ENCODE measurements at regions not wholly inside any gene's neighbourhood (a gene's known extent, or its start where the extent isn't known, plus 50 kb on each side); places are given as distances from the start of the nearest gene placed in this dataset.

GRCh38 chr6:144530118-144530517 is 245.0 kb downstream of the UTRN start:
- Histone ChIP-seq H3K4me2 (ENCODE audit: insufficient read depth in 1 of 2, low read depth in 2 of 2, low read length in 2 of 2) (no peak overlapping the region), H3K79me2 (ENCODE audit: control insufficient read depth in 1 of 2, insufficient read depth in 2 of 2, low read length in 2 of 2) (no peaks in the 10 kb centered on the region), H3K4ac (replicated peaks; ENCODE audit: insufficient read length, low read depth, low read length) (no peak overlapping the region), H4K5ac (ENCODE audit: insufficient read length, low read depth, low read length) (no peak overlapping the region), H4K91ac (replicated peaks; ENCODE audit: insufficient read length, low read length) (no peak overlapping the region), H2BK12ac (ENCODE audit: low read depth, low read length) (no peak overlapping the region), H4K8ac (ENCODE audit: extremely low read depth, insufficient read depth, low read length) (no peak overlapping the region), H3K14ac (ENCODE audit: insufficient read length) (no peak overlapping the region), H3K18ac (ENCODE audit: extremely low read depth, low read length) (no peak overlapping the region), H3K27ac (ENCODE audit: low read depth, low read length) (no peak overlapping the region), H2AFZ (ENCODE audit: low read length) (no peak overlapping the region), H3K36me3 (ENCODE audit: control insufficient read depth in 2 of 4, insufficient read depth in 4 of 4, low read length in 3 of 4) (peaks cover 0 to 12% (median 1%) of the 10 kb centered on the region in 4 experiments; a peak in 3 of 8 replicates), H3K4me3 (ENCODE audit: extremely low read depth in 1 of 4, insufficient read depth in 2 of 4, low read depth in 3 of 4, low read length in 4 of 4) (no peak overlapping the region), H3K79me1 (ENCODE audit: low read depth, low read length) (no peaks in the 10 kb centered on the region), H3K23me2 (ENCODE audit: low read depth, low read length) (no peaks in the 10 kb centered on the region), H3K4me1 (replicated peaks in 1 of 4; ENCODE audit: control insufficient read depth in 3 of 4, insufficient read depth in 4 of 4, low read length in 3 of 4) (peaks cover 0 to 3% (median 0%) of the 10 kb centered on the region in 4 experiments; a peak in 2 of 7 replicates), H3K56ac (replicated peaks; ENCODE audit: insufficient read length, low read depth, low read length) (no peak overlapping the region), H3K23ac (ENCODE audit: insufficient read length) (no peak overlapping the region), H2BK15ac (ENCODE audit: low read length) (no peak overlapping the region), H3K9ac (replicated peaks in 1 of 4; ENCODE audit: extremely low read depth in 1 of 4, low read depth in 3 of 4, low read length in 3 of 4) (no peak overlapping the region), H3K27me3 (replicated peaks in 1 of 4; ENCODE audit: control insufficient read depth in 3 of 4, extremely low read depth in 1 of 4, insufficient read depth in 3 of 4, low read length in 3 of 4) (no peaks in the 10 kb centered on the region), H2BK5ac (ENCODE audit: low read depth, low read length) (no peak overlapping the region), H2BK20ac (ENCODE audit: low read length) (no peak overlapping the region), H2BK120ac (replicated peaks; ENCODE audit: low read depth, low read length) (no peak overlapping the region), H3K9me3 (ENCODE audit: insufficient read depth in 2 of 2, low read depth in 1 of 2, low read length in 1 of 2) (no peaks in the 10 kb centered on the region), H2AK5ac (ENCODE audit: low read depth, low read length) (no peak overlapping the region), H4K20me1 (replicated peaks in 1 of 2; ENCODE audit: control insufficient read depth in 1 of 2, insufficient read depth in 2 of 2, low read length in 2 of 2) (peaks cover 0 to 1% of the 10 kb centered on the region in 2 experiments)
- 83% methylated on average over 2 of the region's 2 CpGs; no CpG with 5 or more reads in 1 of the 2 experiments for WGBS, 2 experiments (ENCODE audit: extremely low coverage in 1 of 2, insufficient coverage in 1 of 2, insufficient read length in 1 of 2, insufficient replicate concordance in 2 of 2, low coverage in 1 of 2, low lambda C conversion rate in 2 of 2, missing lambda C conversion rate in 1 of 2)
- TF ChIP-seq RXRA (IDR thresholded peaks at IDR 0.05; ENCODE audit: insufficient read depth, low read depth, low read length) (no peak), RBBP5 (IDR thresholded peaks at IDR 0.05; ENCODE audit: borderline replicate concordance, low read depth, low read length) (no peak), POLR2AphosphoS5 (IDR thresholded peaks at IDR 0.05; ENCODE audit: low read depth, low read length) (no peak), BRCA1 (IDR thresholded peaks at IDR 0.05; ENCODE audit: low read depth, low read length) (no peak), EP300 (IDR thresholded peaks at IDR 0.05; ENCODE audit: borderline replicate concordance in 1 of 2, low read depth in 2 of 2, low read length in 2 of 2) (no peak), JUND (IDR thresholded peaks at IDR 0.05; ENCODE audit: low read length) (no peak), TEAD4 (IDR thresholded peaks at IDR 0.05; ENCODE audit: low read depth, low read length) (no peak)
- TF ChIP-seq, protein P1, sequence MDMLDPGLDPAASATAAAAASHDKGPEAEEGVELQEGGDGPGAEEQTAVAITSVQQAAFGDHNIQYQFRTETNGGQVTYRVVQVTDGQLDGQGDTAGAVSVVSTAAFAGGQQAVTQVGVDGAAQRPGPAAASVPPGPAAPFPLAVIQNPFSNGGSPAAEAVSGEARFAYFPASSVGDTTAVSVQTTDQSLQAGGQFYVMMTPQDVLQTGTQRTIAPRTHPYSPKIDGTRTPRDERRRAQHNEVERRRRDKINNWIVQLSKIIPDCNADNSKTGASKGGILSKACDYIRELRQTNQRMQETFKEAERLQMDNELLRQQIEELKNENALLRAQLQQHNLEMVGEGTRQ (IDR thresholded peaks at IDR 0.05; ENCODE audit: low read length) = no peak
- CTCF ChIA-PET (ENCODE audit: partially characterized antibody) = interaction anchor here (0.9 kb wide), 1 partner anchor 14 kb away, joined by 3 read pairs; no protein-coding TSS in a partner anchor
- POLR2A ChIA-PET (ENCODE audit: partially characterized antibody) = no interaction called here
- FAIRE-seq = no peak
- no peak for DNase-seq (ENCODE audit: low read depth in 1 of 2, low spot score in 2 of 2)

All from H1 (cell line).